Transverse colon (tissue), 4 donors: ENCODE measurements at regions not wholly inside any gene's neighbourhood (a gene's known extent, or its start where the extent isn't known, plus 50 kb on each side); places are given as distances from the start of the nearest gene placed in this dataset.

Experiments
- DNase-seq: peaks from one replicate; pipeline ENCODE4 v3.0.0-alpha.2; 2019
- H3K27ac ChIP-seq, 4 donors: fragments of 200-600 bp; sonication (generic); 2 replicates each; pipeline ENCODE4 v1.5.1; 2016 to 2018; ENCODE audit warnings: inconsistent platforms in 4 of 4
- H3K27me3 ChIP-seq: fragments of 200-600 bp; sonication (generic); 2 replicates; pipeline ENCODE4 v1.5.1; 2017; ENCODE audit warnings: inconsistent platforms
- H3K36me3 ChIP-seq, 4 donors: fragments of 200-600 bp; sonication (generic); 2 replicates each; pipeline ENCODE4 v1.5.1; 2017 to 2019; ENCODE audit warnings: inconsistent platforms in 4 of 4
- H3K4me1 ChIP-seq, 4 donors: fragments of 200-600 bp; sonication (generic); 2 replicates each; pipeline ENCODE4 v1.5.1; 2017 to 2020; ENCODE audit warnings: inconsistent platforms in 4 of 4
- H3K4me3 ChIP-seq, 4 donors: fragments of 200-600 bp; sonication (generic); 1 replicate in 1 of 4; 2 replicates in 3 of 4; pipeline versions ENCODE4 v1.5.1 to v1.6.1; 2017 to 2019; ENCODE audit warnings: inconsistent platforms in 4 of 4
- H3K9me3 ChIP-seq, 2 donors: fragments of 200-600 bp; sonication (generic); 2 replicates each; pipeline ENCODE4 v1.5.1; 2017 to 2019; ENCODE audit warnings: inconsistent platforms in 2 of 2
- EP300 ChIP-seq: sonication (generic); formaldehyde crosslinking; IDR thresholded peaks from one replicate; pipeline ENCODE4 v1.6.1; 2017; ENCODE audit warnings: antibody characterized with exemption, low read depth
- POLR2A ChIP-seq: fragments of 450-650 bp; IDR thresholded peaks from one replicate; pipeline ENCODE4 v1.6.1; 2016; ENCODE audit warnings: antibody characterized with exemption, mild to moderate bottlenecking, moderate library complexity
- POLR2AphosphoS5 ChIP-seq, 3 donors: sonication (generic); formaldehyde crosslinking; IDR thresholded peaks; one replicate each; pipeline ENCODE4 v1.6.1; 2016; ENCODE audit warnings: antibody characterized with exemption in 3 of 3
- WGBS, 2 donors: methylation state at CpG; one replicate each; pipeline ENCODE4 v1.1.5; 2018; ENCODE audit warnings: low coverage in 1 of 2; 5-methylcytosine and 5-hydroxymethylcytosine counted together
- in situ Hi-C, 4 donors: fragments of 200-750 bp; cut with MboI; loops; one replicate each; pipeline versions ENCODE4 v1.15.0 to v1.15.1; 2017; ENCODE audit warnings: low sequenced_read_pairs in 3 of 4, low pct_ligation_motif_present in 1 of 4, low pct_unique_long_range_greater_than_20kb in 1 of 4
- intact Hi-C: fragments of 100-400 bp; cut with DNase I; formaldehyde crosslinking; loops from one replicate; pipeline ENCODE4 v1.15.1; 2023; ENCODE audit warnings: low total_unique reads
- TF ChIP-seq, protein P1 (sequence below), 5 experiments: fragments of 200-600 bp in 3 of 5; fragments of 450-650 bp in 2 of 5; sonication (generic) in 3 of 5; IDR thresholded peaks; 1 replicate in 2 of 5; 2 replicates in 3 of 5; pipeline ENCODE4 v1.5.1; 2016 to 2017; ENCODE audit warnings: antibody characterized with exemption in 5 of 5, inconsistent platforms in 3 of 5, mild to moderate bottlenecking in 2 of 5, moderate library complexity in 1 of 5

- DNase-seq = no peak
- Histone ChIP-seq H3K9me3 (no peaks in the 10 kb centered on the region), H3K27ac (no peak overlapping the region), H3K27me3 (no peaks in the 10 kb centered on the region), H3K4me3 (no peak overlapping the region), H3K36me3 (peaks cover 0 to 2% (median 0%) of the 10 kb centered on the region in 4 donors), H3K4me1 (no peaks in the 10 kb centered on the region)
- intact Hi-C loops (no loop called here), in situ Hi-C loops (no loop called here)
- TF ChIP-seq POLR2A = no peak
- TF ChIP-seq, protein P1, sequence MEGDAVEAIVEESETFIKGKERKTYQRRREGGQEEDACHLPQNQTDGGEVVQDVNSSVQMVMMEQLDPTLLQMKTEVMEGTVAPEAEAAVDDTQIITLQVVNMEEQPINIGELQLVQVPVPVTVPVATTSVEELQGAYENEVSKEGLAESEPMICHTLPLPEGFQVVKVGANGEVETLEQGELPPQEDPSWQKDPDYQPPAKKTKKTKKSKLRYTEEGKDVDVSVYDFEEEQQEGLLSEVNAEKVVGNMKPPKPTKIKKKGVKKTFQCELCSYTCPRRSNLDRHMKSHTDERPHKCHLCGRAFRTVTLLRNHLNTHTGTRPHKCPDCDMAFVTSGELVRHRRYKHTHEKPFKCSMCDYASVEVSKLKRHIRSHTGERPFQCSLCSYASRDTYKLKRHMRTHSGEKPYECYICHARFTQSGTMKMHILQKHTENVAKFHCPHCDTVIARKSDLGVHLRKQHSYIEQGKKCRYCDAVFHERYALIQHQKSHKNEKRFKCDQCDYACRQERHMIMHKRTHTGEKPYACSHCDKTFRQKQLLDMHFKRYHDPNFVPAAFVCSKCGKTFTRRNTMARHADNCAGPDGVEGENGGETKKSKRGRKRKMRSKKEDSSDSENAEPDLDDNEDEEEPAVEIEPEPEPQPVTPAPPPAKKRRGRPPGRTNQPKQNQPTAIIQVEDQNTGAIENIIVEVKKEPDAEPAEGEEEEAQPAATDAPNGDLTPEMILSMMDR (IDR thresholded peaks at IDR 0.05) = peak in 3 of 5 experiments; percentile 26 to 33 (median 31)
- 23 to 35% methylated on average over 1 of the region's 1 CpG for WGBS, 2 donors
These were observed 161.3 kb downstream of the RPL10L start for GRCh38 chr14:46490238-46490685.

DNA sequence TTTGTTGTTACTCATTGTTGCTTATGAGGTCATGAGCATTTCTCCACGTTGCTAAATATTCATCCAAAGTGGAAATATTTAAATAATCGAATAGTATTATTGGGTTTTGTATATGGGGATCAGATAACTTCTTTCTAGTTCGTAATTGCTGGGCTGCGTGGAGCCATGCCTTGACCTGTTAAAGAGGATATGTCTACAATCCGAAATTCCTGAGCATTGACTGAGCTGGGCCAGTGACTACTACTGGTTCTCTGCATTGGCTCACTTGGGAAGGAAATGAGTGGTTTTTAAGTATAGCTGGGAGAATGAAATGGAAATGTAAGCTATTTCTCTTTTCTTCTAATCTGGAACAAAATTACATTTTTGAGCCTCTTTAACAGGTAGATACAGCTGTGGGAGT, 163.2 kb downstream of the RPL10L start:
- Histone ChIP-seq H3K27ac (no peak overlapping the region), H3K9me3 (no peaks in the 10 kb centered on the region), H3K27me3 (no peaks in the 10 kb centered on the region), H3K4me1 (no peaks in the 10 kb centered on the region), H3K4me3 (no peak overlapping the region), H3K36me3 (peaks cover 0 to 2% (median 0%) of the 10 kb centered on the region in 4 donors)
- in situ Hi-C loops = no loop called here
- intact Hi-C loops = no loop called here
- 87 to 88% methylated on average over 5 of the region's 5 CpGs for WGBS, 2 donors
- DNase-seq = no peak
- no peak for TF ChIP-seq POLR2AphosphoS5 (IDR thresholded peaks at IDR 0.05)
- no peak for TF ChIP-seq POLR2A
- TF ChIP-seq, protein P1 (IDR thresholded peaks at IDR 0.05) = no peak
- no peak for TF ChIP-seq EP300

GRCh38 chr14:46487582-46488350, 163.8 kb downstream of the RPL10L start:
- in situ Hi-C loops = no loop called here
- intact Hi-C loops = no loop called here
- DNase-seq = no peak
- H3K36me3 ChIP-seq = peaks cover 0 to 2% (median 0%) of the 10 kb centered on the region in 4 donors
- H3K9me3 ChIP-seq = no peaks in the 10 kb centered on the region
- H3K4me1 ChIP-seq = no peaks in the 10 kb centered on the region
- no peak for TF ChIP-seq EP300
- TF ChIP-seq, protein P1 (IDR thresholded peaks at IDR 0.05) = no peak
- no peak for TF ChIP-seq POLR2AphosphoS5 (IDR thresholded peaks at IDR 0.05)
- TF ChIP-seq POLR2A = no peak
- H3K27ac ChIP-seq = no peak overlapping the region
- H3K4me3 ChIP-seq = no peak overlapping the region
- WGBS, 2 donors = 84 to 94% methylated on average over 7 to 10 of the region's 10 CpGs
- H3K27me3 ChIP-seq = no peaks in the 10 kb centered on the region

- H3K4me1 ChIP-seq = no peaks in the 10 kb centered on the region
- TF ChIP-seq POLR2A = no peak
- TF ChIP-seq, protein P1 (IDR thresholded peaks at IDR 0.05) = no peak
- no peak for TF ChIP-seq POLR2AphosphoS5 (IDR thresholded peaks at IDR 0.05)
- TF ChIP-seq EP300 = no peak
- H3K36me3 ChIP-seq = peaks cover 0 to 2% (median 0%) of the 10 kb centered on the region in 4 donors
- no peaks in the 10 kb centered on the region for H3K27me3 ChIP-seq
- H3K4me3 ChIP-seq = no peak overlapping the region
- H3K27ac ChIP-seq = no peak overlapping the region
- no peak for DNase-seq
- intact Hi-C loops (no loop called here), in situ Hi-C loops (no loop called here)
- no peaks in the 10 kb centered on the region for H3K9me3 ChIP-seq
These were observed 169.4 kb downstream of the RPL10L start for GRCh38 chr14:46482200-46482599.
